Caco-2 (cell line): ENCODE measurements at regions not wholly inside any gene's neighbourhood (a gene's known extent, or its start where the extent isn't known, plus 50 kb on each side); places are given as distances from the start of the nearest gene placed in this dataset.

ENCODE experiments used
- BruUV-seq: library from RNA; stranded (reverse); fragments of 400-500 nt; replicated peaks from 2 replicates; lab custom pipeline; 2021; lab: Mats Ljungman, UMichigan
- CTCF ChIA-PET: fragments of 300-600 bp; sonication (Branson Sonifier 250); formaldehyde crosslinking; loops from one replicate; lab custom pipeline; 2022; ENCODE audit warnings: antibody characterized with exemption; lab: Charles Lee
- POLR2A ChIA-PET: fragments of 300-600 bp; sonication (Branson Sonifier 250); formaldehyde crosslinking; loops from one replicate; lab custom pipeline; 2022; ENCODE audit warnings: antibody characterized with exemption; lab: Charles Lee
- DNase-seq, 2 experiments: peaks; one replicate each; pipeline versions ENCODE4 v3.0.0 to v3.0.0-alpha.2; 2020 to 2022
- H3K27me3 ChIP-seq: replicated peaks from 2 replicates; pipeline ENCODE4 v1.6.0; 2011; ENCODE audit warnings: low read length; ENCODE audit not compliant: control insufficient read depth, insufficient read depth
- H3K36me3 ChIP-seq: 2 replicates; pipeline ENCODE4 v1.5.1; 2011; ENCODE audit warnings: low read length; ENCODE audit not compliant: control insufficient read depth, insufficient read depth
- H3K4me1 ChIP-seq: fragments of 250-450 bp; sonication (Bioruptor Pico); 2 replicates; pipeline ENCODE4 v1.5.1; 2020; ENCODE audit warnings: mild to moderate bottlenecking
- H3K4me3 ChIP-seq: 2 replicates; pipeline ENCODE4 v1.5.1; 2011; ENCODE audit warnings: low read depth, mild to moderate bottlenecking, control low read depth, low read length
- H3K9me3 ChIP-seq: fragments of 250-450 bp; sonication (Bioruptor Pico); 2 replicates; pipeline ENCODE4 v1.5.1; 2020; ENCODE audit warnings: mild to moderate bottlenecking, moderate library complexity
- H3K27ac Mint-ChIP-seq: one replicate; pipeline ENCODE4 v1.8.0; 2022; ENCODE audit warnings: mixed read lengths; ENCODE audit not compliant: unreplicated experiment
- H3K27me3 Mint-ChIP-seq: one replicate; pipeline ENCODE4 v1.8.0; 2022; ENCODE audit warnings: mixed read lengths; ENCODE audit not compliant: insufficient read depth, unreplicated experiment
- H3K36me3 Mint-ChIP-seq: one replicate; pipeline ENCODE4 v1.8.0; 2022; ENCODE audit warnings: mild to moderate bottlenecking, mixed read lengths; ENCODE audit not compliant: insufficient read depth, unreplicated experiment
- H3K4me1 Mint-ChIP-seq: one replicate; pipeline ENCODE4 v1.8.0; 2022; ENCODE audit warnings: low read depth, mixed read lengths; ENCODE audit not compliant: unreplicated experiment
- H3K4me3 Mint-ChIP-seq: one replicate; pipeline ENCODE4 v1.8.0; 2022; ENCODE audit warnings: mild to moderate bottlenecking, moderate library complexity, mixed read lengths; ENCODE audit not compliant: unreplicated experiment
- H3K9me3 Mint-ChIP-seq: one replicate; pipeline ENCODE4 v1.8.0; 2022; ENCODE audit warnings: mixed read lengths; ENCODE audit not compliant: unreplicated experiment
- CTCF ChIP-seq, 2 experiments: fragments of 200-600 bp in 1 of 2; IDR thresholded peaks; 1 replicate in 1 of 2; 2 replicates in 1 of 2; pipeline versions ENCODE4 v1.5.1 to v1.8.0; 2011 to 2022; ENCODE audit warnings: antibody characterized with exemption in 1 of 2, control low read depth in 1 of 2, inconsistent platforms in 1 of 2, low read depth in 1 of 2, low read length in 1 of 2, mild to moderate bottlenecking in 1 of 2, moderate library complexity in 1 of 2; ENCODE audit not compliant: insufficient read depth in 1 of 2, severe bottlenecking in 1 of 2, unreplicated experiment in 1 of 2
- intact Hi-C: fragments of 100-400 bp; cut with micrococcal nuclease; formaldehyde crosslinking; loops from one replicate; pipeline ENCODE4 v1.10.0; 2022; ENCODE audit not compliant: unreplicated experiment

- Mint-ChIP-seq H3K27ac (peak overlapping the region; percentile 1), H3K36me3 (no peaks in the 10 kb centered on the region), H3K27me3 (no peaks in the 10 kb centered on the region), H3K9me3 (no peaks in the 10 kb centered on the region), H3K4me3 (no peak overlapping the region), H3K4me1 (peaks cover 13% of the 10 kb centered on the region)
- DNase-seq, result peak in 1 of 2 experiments; percentile 9
- Histone ChIP-seq H3K27me3 (no peaks in the 10 kb centered on the region), H3K36me3 (no peaks in the 10 kb centered on the region), H3K4me1 (peaks cover 8% of the 10 kb centered on the region), H3K9me3 (no peaks in the 10 kb centered on the region; the same call in 1 of the 2 replicates), H3K4me3 (no peak overlapping the region)
- intact Hi-C loops, result no loop called here
- ChIA-PET POLR2A (no interaction called here), CTCF (no interaction called here)
- no TSS peak for BruUV-seq
- TF ChIP-seq CTCF (IDR thresholded peaks at IDR 0.05; ENCODE audit: insufficient read depth in 1 of 2, low read depth in 1 of 2, low read length in 1 of 2, severe bottlenecking in 1 of 2, unreplicated experiment in 1 of 2), result no peak
Measured at GRCh38 chr1:186763107-186763506, 65.6 kb upstream of the PLA2G4A start.

GRCh38 chr1:186762653-186763052 lies 66.1 kb upstream of the PLA2G4A start:
- no peak for TF ChIP-seq CTCF (IDR thresholded peaks at IDR 0.05; ENCODE audit: insufficient read depth in 1 of 2, low read depth in 1 of 2, low read length in 1 of 2, severe bottlenecking in 1 of 2, unreplicated experiment in 1 of 2)
- Histone ChIP-seq H3K27me3 (no peaks in the 10 kb centered on the region), H3K9me3 (no peaks in the 10 kb centered on the region; the same call in 1 of the 2 replicates), H3K4me3 (no peak overlapping the region), H3K4me1 (peaks cover 8% of the 10 kb centered on the region), H3K36me3 (no peaks in the 10 kb centered on the region)
- no peak for DNase-seq
- Mint-ChIP-seq H3K9me3 (no peaks in the 10 kb centered on the region), H3K4me3 (no peak overlapping the region), H3K27me3 (no peaks in the 10 kb centered on the region), H3K36me3 (no peaks in the 10 kb centered on the region), H3K4me1 (peaks cover 13% of the 10 kb centered on the region), H3K27ac (peak overlapping the region; percentile 1)
- CTCF ChIA-PET, result no interaction called here
- BruUV-seq, result no TSS peak
- POLR2A ChIA-PET, result no interaction called here
- intact Hi-C loops, result no loop called here

- Histone ChIP-seq H3K36me3 (no peaks in the 10 kb centered on the region), H3K4me1 (peaks cover 8% of the 10 kb centered on the region), H3K4me3 (no peak overlapping the region), H3K27me3 (no peaks in the 10 kb centered on the region), H3K9me3 (no peaks in the 10 kb centered on the region)
- no peak for DNase-seq
- intact Hi-C loops, result no loop called here
- H3K4me3 Mint-ChIP-seq, result no peak overlapping the region
- no peaks in the 10 kb centered on the region for H3K9me3 Mint-ChIP-seq
- no peaks in the 10 kb centered on the region for H3K36me3 Mint-ChIP-seq
- ChIA-PET POLR2A (no interaction called here), CTCF (no interaction called here)
- no peak for TF ChIP-seq CTCF (IDR thresholded peaks at IDR 0.05; ENCODE audit: insufficient read depth in 1 of 2, low read depth in 1 of 2, low read length in 1 of 2, severe bottlenecking in 1 of 2, unreplicated experiment in 1 of 2)
- no peak overlapping the region for H3K27ac Mint-ChIP-seq
- BruUV-seq, result no TSS peak
- H3K27me3 Mint-ChIP-seq, result no peaks in the 10 kb centered on the region
- H3K4me1 Mint-ChIP-seq, result peaks cover 13% of the 10 kb centered on the region
Measured at GRCh38 chr1:186761358-186761757, 67.4 kb upstream of the PLA2G4A start.
